ENCODE measurements at regions not wholly inside any gene's neighbourhood (a gene's known extent, or its start where the extent isn't known, plus 50 kb on each side); places are given as distances from the start of the nearest gene placed in this dataset.

- DNase-seq (ENCODE audit: low read depth), result no peak
Measured at GRCh38 chr7:36100226-36100625, 52.8 kb upstream of the EEPD1 start.

- no peak for DNase-seq (ENCODE audit: low read depth)
Measured at GRCh38 chr7:36100634-36101033, 52.4 kb upstream of the EEPD1 start.
